ENCODE measurements at regions not wholly inside any gene's neighbourhood (a gene's known extent, or its start where the extent isn't known, plus 50 kb on each side); places are given as distances from the start of the nearest gene placed in this dataset.

DNA sequence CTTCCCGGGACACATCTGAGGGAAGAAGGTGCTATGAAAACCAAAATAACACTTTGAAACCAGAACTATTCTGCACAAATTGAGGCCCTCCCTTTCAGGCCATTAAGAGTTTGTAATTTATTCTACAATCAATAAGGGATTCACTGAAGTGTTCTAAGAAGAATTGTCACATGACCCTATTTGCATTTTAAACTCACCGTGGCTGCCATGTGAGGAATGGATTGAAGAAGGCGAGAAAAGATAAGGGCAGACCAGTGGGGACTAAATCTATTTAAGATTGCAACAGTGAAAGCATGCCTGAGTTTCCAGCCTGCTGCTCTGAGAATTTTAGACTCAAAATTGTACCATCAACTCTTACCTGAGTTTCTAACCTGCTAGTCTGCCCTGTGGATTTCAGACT lies 408.8 kb upstream of the SALL1 start:
- H3K4me3 ChIP-seq (ENCODE audit: low read length), result no peak overlapping the region
- TF ChIP-seq, protein P1, sequence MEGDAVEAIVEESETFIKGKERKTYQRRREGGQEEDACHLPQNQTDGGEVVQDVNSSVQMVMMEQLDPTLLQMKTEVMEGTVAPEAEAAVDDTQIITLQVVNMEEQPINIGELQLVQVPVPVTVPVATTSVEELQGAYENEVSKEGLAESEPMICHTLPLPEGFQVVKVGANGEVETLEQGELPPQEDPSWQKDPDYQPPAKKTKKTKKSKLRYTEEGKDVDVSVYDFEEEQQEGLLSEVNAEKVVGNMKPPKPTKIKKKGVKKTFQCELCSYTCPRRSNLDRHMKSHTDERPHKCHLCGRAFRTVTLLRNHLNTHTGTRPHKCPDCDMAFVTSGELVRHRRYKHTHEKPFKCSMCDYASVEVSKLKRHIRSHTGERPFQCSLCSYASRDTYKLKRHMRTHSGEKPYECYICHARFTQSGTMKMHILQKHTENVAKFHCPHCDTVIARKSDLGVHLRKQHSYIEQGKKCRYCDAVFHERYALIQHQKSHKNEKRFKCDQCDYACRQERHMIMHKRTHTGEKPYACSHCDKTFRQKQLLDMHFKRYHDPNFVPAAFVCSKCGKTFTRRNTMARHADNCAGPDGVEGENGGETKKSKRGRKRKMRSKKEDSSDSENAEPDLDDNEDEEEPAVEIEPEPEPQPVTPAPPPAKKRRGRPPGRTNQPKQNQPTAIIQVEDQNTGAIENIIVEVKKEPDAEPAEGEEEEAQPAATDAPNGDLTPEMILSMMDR (IDR thresholded peaks at IDR 0.05), result no peak
- Mint-ChIP-seq H3K4me3 (no peak overlapping the region), H3K27me3 (no peaks in the 10 kb centered on the region), H3K36me3 (ENCODE audit: low read depth) (no peaks in the 10 kb centered on the region), H3K4me1 (ENCODE audit: low read depth) (no peaks in the 10 kb centered on the region), H3K9me3 (peaks cover 8% of the 10 kb centered on the region), H3K27ac (no peak overlapping the region)
- ATAC-seq (ENCODE audit: poor library complexity) (no peak), DNase-seq (no peak)
- peaks cover 0 to 4% of the 10 kb centered on the region in 2 experiments for H3K9me3 ChIP-seq (ENCODE audit: control insufficient read depth in 1 of 2, insufficient read depth in 1 of 2, low read length in 2 of 2)
- no peaks in the 10 kb centered on the region for H3K27me3 ChIP-seq (ENCODE audit: control insufficient read depth in 1 of 2, insufficient read depth in 2 of 2, low read length in 2 of 2)
- POLR2A ChIA-PET, result no interaction called here
- H3K4me1 ChIP-seq (ENCODE audit: insufficient read depth, low read length), result no peaks in the 10 kb centered on the region
- CTCF ChIA-PET, result no interaction called here
- intact Hi-C loops (cut with DNase I, micrococcal nuclease), result no loop called here
- no peaks in the 10 kb centered on the region for H3K36me3 ChIP-seq (ENCODE audit: insufficient read depth, low read length)
- H3K27ac ChIP-seq (ENCODE audit: low read depth in 1 of 2, low read length in 2 of 2), result no peak overlapping the region

DNA sequence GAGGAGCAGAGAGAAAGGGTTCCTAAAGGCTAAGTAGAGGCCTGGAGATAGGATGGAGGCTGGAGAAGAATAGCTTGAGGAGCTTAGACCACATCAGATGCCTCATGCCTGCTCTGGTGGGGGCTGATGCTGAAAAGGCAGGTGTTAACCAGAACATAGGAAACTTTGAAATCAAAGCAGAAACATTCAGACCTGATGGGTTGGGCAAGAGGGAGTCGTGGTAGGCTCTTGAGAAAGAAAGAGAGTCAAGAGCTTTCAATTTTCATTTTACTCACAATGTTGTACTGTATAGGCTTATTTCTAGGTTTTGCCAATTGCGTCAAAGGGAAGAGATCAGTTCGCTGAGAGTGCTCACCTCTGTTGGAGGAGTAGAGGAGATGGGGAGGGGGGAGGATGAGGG lies 406.6 kb upstream of the SALL1 start:
- Mint-ChIP-seq H3K9me3 (peaks cover 8% of the 10 kb centered on the region), H3K27me3 (no peaks in the 10 kb centered on the region), H3K36me3 (ENCODE audit: low read depth) (no peaks in the 10 kb centered on the region), H3K4me1 (ENCODE audit: low read depth) (no peaks in the 10 kb centered on the region), H3K4me3 (no peak overlapping the region), H3K27ac (no peak overlapping the region)
- H3K27me3 ChIP-seq (ENCODE audit: control insufficient read depth in 1 of 2, insufficient read depth in 2 of 2, low read length in 2 of 2), result no peaks in the 10 kb centered on the region
- intact Hi-C loops (cut with DNase I, micrococcal nuclease), result no loop called here
- no peaks in the 10 kb centered on the region for H3K36me3 ChIP-seq (ENCODE audit: insufficient read depth, low read length)
- no peak overlapping the region for H3K4me3 ChIP-seq (ENCODE audit: low read length)
- ATAC-seq (ENCODE audit: poor library complexity) (no peak), DNase-seq (no peak)
- TF ChIP-seq, protein P1 (IDR thresholded peaks at IDR 0.05), result no peak
- no peaks in the 10 kb centered on the region for H3K4me1 ChIP-seq (ENCODE audit: insufficient read depth, low read length)
- H3K9me3 ChIP-seq (ENCODE audit: control insufficient read depth in 1 of 2, insufficient read depth in 1 of 2, low read length in 2 of 2), result peaks cover 0 to 4% of the 10 kb centered on the region in 2 experiments
- CTCF ChIA-PET, result no interaction called here
- H3K27ac ChIP-seq (ENCODE audit: low read depth in 1 of 2, low read length in 2 of 2), result no peak overlapping the region
- POLR2A ChIA-PET, result no interaction called here

DNA sequence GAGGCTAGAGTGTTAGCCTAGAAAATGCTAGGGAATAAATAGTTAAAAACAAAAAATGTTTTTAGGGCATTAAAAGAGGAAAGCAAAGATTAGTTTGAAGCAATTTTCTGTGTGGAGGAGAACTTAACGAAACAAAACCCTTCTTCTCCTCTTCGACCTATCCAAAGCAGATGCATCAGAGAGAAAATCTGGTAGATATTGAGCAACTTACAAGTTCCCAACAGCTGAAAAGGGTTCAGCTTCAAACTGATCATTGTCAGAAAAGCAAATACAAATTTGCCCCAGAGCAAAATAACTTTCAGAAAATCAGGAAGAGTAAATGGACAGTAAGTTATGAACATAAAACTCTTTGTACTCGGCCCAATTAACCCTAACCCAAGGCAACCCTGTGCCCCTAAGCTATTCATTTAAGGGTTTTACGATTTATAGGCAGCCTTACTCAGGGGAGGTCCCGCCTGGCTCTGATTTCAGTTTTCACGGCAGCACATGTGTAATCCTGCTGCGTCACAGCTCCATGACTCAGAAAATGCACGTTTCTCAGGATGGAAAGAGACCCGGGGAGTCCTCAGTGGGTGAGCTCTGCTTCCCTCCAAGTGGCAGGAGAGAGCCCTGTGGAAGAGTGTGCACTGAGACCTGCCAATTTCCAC lies 405.7 kb upstream of the SALL1 start:
- Histone ChIP-seq H3K27me3 (ENCODE audit: control insufficient read depth in 1 of 2, insufficient read depth in 2 of 2, low read length in 2 of 2) (no peaks in the 10 kb centered on the region), H3K36me3 (ENCODE audit: insufficient read depth, low read length) (no peaks in the 10 kb centered on the region), H3K4me1 (ENCODE audit: insufficient read depth, low read length) (no peaks in the 10 kb centered on the region), H3K4me3 (ENCODE audit: low read length) (no peak overlapping the region), H3K9me3 (ENCODE audit: control insufficient read depth in 1 of 2, insufficient read depth in 1 of 2, low read length in 2 of 2) (peaks cover 0 to 3% of the 10 kb centered on the region in 2 experiments), H3K27ac (ENCODE audit: low read depth in 1 of 2, low read length in 2 of 2) (no peak overlapping the region)
- intact Hi-C loops (cut with DNase I, micrococcal nuclease), result no loop called here
- ATAC-seq (ENCODE audit: poor library complexity) (no peak), DNase-seq (no peak)
- Mint-ChIP-seq H3K4me1 (ENCODE audit: low read depth) (no peaks in the 10 kb centered on the region), H3K4me3 (no peak overlapping the region), H3K9me3 (peaks cover 8% of the 10 kb centered on the region), H3K27ac (no peak overlapping the region), H3K27me3 (no peaks in the 10 kb centered on the region), H3K36me3 (ENCODE audit: low read depth) (no peaks in the 10 kb centered on the region)
- TF ChIP-seq, protein P1 (IDR thresholded peaks at IDR 0.05), result no peak
- CTCF ChIA-PET, result no interaction called here
- POLR2A ChIA-PET, result no interaction called here
